GM23338 (cell line): ENCODE measurements at regions not wholly inside any gene's neighbourhood (a gene's known extent, or its start where the extent isn't known, plus 50 kb on each side); places are given as distances from the start of the nearest gene placed in this dataset.

ENCODE experiments used
- ATAC-seq: fragments of 200-7000 bp; cut with Tn5 transposase; 3 replicates; pipeline ENCODE4 v1.9.1; 2020
- DNase-seq: peaks from one replicate; pipeline ENCODE4 v3.0.0-alpha.2; 2015; ENCODE audit warnings: low spot score
- H2AFZ ChIP-seq: fragments of 200-600 bp; sonication (generic); 2 replicates; pipeline ENCODE4 v1.8.0; 2016; ENCODE audit warnings: antibody characterized with exemption, mild to moderate bottlenecking, moderate library complexity
- H3F3A ChIP-seq: fragments of 200-600 bp; sonication (generic); replicated peaks from 2 replicates; pipeline ENCODE4 v1.8.0; 2017; ENCODE audit warnings: antibody characterized with exemption, mixed run types, low read depth
- H3K27ac ChIP-seq: fragments of 200-600 bp; sonication (generic); 2 replicates; pipeline ENCODE4 v1.6.1; 2016; ENCODE audit warnings: low read depth
- H3K27me3 ChIP-seq: fragments of 200-600 bp; sonication (generic); 2 replicates; pipeline ENCODE4 v1.8.0; 2016; ENCODE audit warnings: mild to moderate bottlenecking, mixed run types, moderate library complexity; ENCODE audit not compliant: insufficient read depth
- H3K36me3 ChIP-seq: fragments of 200-600 bp; sonication (generic); 2 replicates; pipeline ENCODE4 v1.8.0; 2016; ENCODE audit warnings: mild to moderate bottlenecking; ENCODE audit not compliant: insufficient read depth
- H3K4me1 ChIP-seq: fragments of 200-600 bp; sonication (generic); 2 replicates; pipeline ENCODE4 v1.8.0; 2016; ENCODE audit warnings: mild to moderate bottlenecking, moderate library complexity; ENCODE audit not compliant: insufficient read depth
- H3K4me2 ChIP-seq: fragments of 200-600 bp; sonication (generic); 2 replicates; pipeline ENCODE4 v1.7.1; 2017; ENCODE audit warnings: mixed run types
- H3K4me3 ChIP-seq: fragments of 200-600 bp; sonication (generic); 2 replicates; pipeline ENCODE4 v1.6.1; 2016; ENCODE audit warnings: mixed run types
- H3K79me2 ChIP-seq: fragments of 200-600 bp; sonication (generic); replicated peaks from 2 replicates; pipeline ENCODE4 v1.8.0; 2017; ENCODE audit warnings: mild to moderate bottlenecking; ENCODE audit not compliant: insufficient read depth
- H3K9me2 ChIP-seq: fragments of 200-600 bp; sonication (generic); 2 replicates; pipeline ENCODE4 v1.8.0; 2017; ENCODE audit not compliant: insufficient read depth
- H4K20me1 ChIP-seq: fragments of 200-600 bp; sonication (generic); replicated peaks from 2 replicates; pipeline ENCODE4 v1.8.0; 2017; ENCODE audit warnings: mild to moderate bottlenecking; ENCODE audit not compliant: insufficient read depth
- H3K27ac Mint-ChIP-seq: 2 replicates; pipeline ENCODE4 v1.8.0; 2020; ENCODE audit warnings: inconsistent platforms, mild to moderate bottlenecking, moderate library complexity, mixed read lengths
- H3K27me3 Mint-ChIP-seq: 3 replicates; pipeline ENCODE4 v1.8.0; 2022; ENCODE audit warnings: low read depth, mild to moderate bottlenecking, moderate library complexity, mixed read lengths, inconsistent platforms; ENCODE audit not compliant: insufficient read depth, poor library complexity
- H3K36me3 Mint-ChIP-seq: 3 replicates; pipeline ENCODE4 v1.8.0; 2021; ENCODE audit warnings: low read depth, mild to moderate bottlenecking, inconsistent platforms, moderate library complexity, mixed read lengths
- H3K4me1 Mint-ChIP-seq: 3 replicates; pipeline ENCODE4 v1.8.0; 2020; ENCODE audit warnings: mild to moderate bottlenecking, inconsistent platforms, mixed read lengths
- H3K4me3 Mint-ChIP-seq: 3 replicates; pipeline ENCODE4 v1.8.0; 2021; ENCODE audit warnings: moderate library complexity, mild to moderate bottlenecking, inconsistent platforms, mixed read lengths
- H3K9me3 Mint-ChIP-seq: 3 replicates; pipeline ENCODE4 v1.8.0; 2020; ENCODE audit warnings: moderate library complexity, mild to moderate bottlenecking, inconsistent platforms, mixed read lengths
- CREB1 ChIP-seq: fragments of 250-450 bp; sonication (Bioruptor Pico); IDR thresholded peaks from 2 replicates; pipeline ENCODE4 v1.5.0; 2020; ENCODE audit warnings: low read depth, mild to moderate bottlenecking, moderate library complexity
- ETS1 ChIP-seq: IDR thresholded peaks from 2 replicates; pipeline ENCODE4 v1.6.1; 2016; ENCODE audit warnings: antibody characterized with exemption
- EZH2 ChIP-seq: fragments of 200-600 bp; sonication (generic); IDR thresholded peaks from one replicate; pipeline ENCODE4 v1.8.0; 2017; ENCODE audit warnings: antibody characterized with exemption, mild to moderate bottlenecking, low read depth; ENCODE audit not compliant: unreplicated experiment
- EZH2phosphoT487 ChIP-seq: fragments of 200-600 bp; sonication (generic); IDR thresholded peaks from one replicate; pipeline ENCODE4 v1.8.1; 2018; ENCODE audit warnings: antibody characterized with exemption; ENCODE audit not compliant: unreplicated experiment
- JUNB ChIP-seq: IDR thresholded peaks from one replicate; pipeline ENCODE4 v1.6.1; 2016; ENCODE audit warnings: antibody characterized with exemption; ENCODE audit not compliant: unreplicated experiment
- NANOG ChIP-seq: IDR thresholded peaks from 2 replicates; pipeline ENCODE4 v1.6.1; 2016; ENCODE audit warnings: antibody characterized with exemption, borderline replicate concordance
- POLR2AphosphoS5 ChIP-seq: IDR thresholded peaks from 2 replicates; pipeline ENCODE4 v1.6.1; 2016; ENCODE audit warnings: antibody characterized with exemption, low read depth
- REST ChIP-seq: IDR thresholded peaks from one replicate; pipeline ENCODE4 v1.6.1; 2018; ENCODE audit warnings: antibody characterized with exemption; ENCODE audit not compliant: unreplicated experiment
- STAT1 ChIP-seq: IDR thresholded peaks from one replicate; pipeline ENCODE4 v1.6.1; 2016; ENCODE audit warnings: antibody characterized with exemption; ENCODE audit not compliant: unreplicated experiment
- ZNF114 ChIP-seq: fragments of 250-450 bp; sonication (Bioruptor Pico); IDR thresholded peaks from 2 replicates; pipeline ENCODE4 v1.5.0; 2020; ENCODE audit warnings: mild to moderate bottlenecking, moderate library complexity
- ZNF462 ChIP-seq: fragments of 250-450 bp; sonication (Bioruptor Pico); IDR thresholded peaks from 2 replicates; pipeline ENCODE4 v1.5.0; 2020; ENCODE audit warnings: mild to moderate bottlenecking, moderate library complexity

DNA sequence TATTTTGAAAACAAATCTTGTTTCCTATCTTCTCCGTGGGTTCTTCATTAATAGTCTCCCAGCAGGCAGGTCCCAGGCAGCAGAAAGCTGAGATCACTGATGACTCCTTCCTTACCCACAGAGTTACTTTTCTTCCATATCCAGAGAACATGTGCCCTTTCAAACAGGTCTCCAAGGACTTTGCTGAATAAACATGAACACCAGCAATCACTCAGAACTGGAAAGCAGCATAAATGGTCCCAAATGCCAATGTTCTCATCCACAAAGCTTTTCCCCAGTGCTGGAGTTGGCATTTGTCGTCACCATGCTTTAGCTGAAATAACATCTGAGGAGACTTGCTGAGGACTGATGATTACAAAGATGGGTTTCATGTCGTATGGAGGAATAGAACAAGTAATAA lies 134.0 kb downstream of the YIPF5 start:
- no peak overlapping the region for H3K4me3 Mint-ChIP-seq
- no peaks in the 10 kb centered on the region for H3K4me1 Mint-ChIP-seq
- DNase-seq (no peak), ATAC-seq (no peak)
- H3F3A ChIP-seq, result no peaks in the 10 kb centered on the region
- H3K4me1 ChIP-seq, result no peaks in the 10 kb centered on the region
- H3K9me2 ChIP-seq, result peaks cover 15% of the 10 kb centered on the region; the same call in 1 of the 2 replicates
- H3K36me3 Mint-ChIP-seq, result no peaks in the 10 kb centered on the region
- no peak overlapping the region for H3K27ac Mint-ChIP-seq
- no peak overlapping the region for H3K4me2 ChIP-seq
- no peak overlapping the region for H2AFZ ChIP-seq
- no peaks in the 10 kb centered on the region for H3K27me3 ChIP-seq
- H3K9me3 Mint-ChIP-seq, result no peaks in the 10 kb centered on the region
- peaks cover 1% of the 10 kb centered on the region for H3K27me3 Mint-ChIP-seq
- no peaks in the 10 kb centered on the region for H3K36me3 ChIP-seq
- H3K4me3 ChIP-seq, result no peak overlapping the region
- no peak for TF ChIP-seq POLR2AphosphoS5
- TF ChIP-seq ZNF114 (CRISPR knock-in tag), result no peak
- no peak for TF ChIP-seq EZH2
- TF ChIP-seq REST, result no peak
- TF ChIP-seq STAT1, result no peak
- H3K79me2 ChIP-seq, result no peaks in the 10 kb centered on the region
- no peak overlapping the region for H3K27ac ChIP-seq
- no peaks in the 10 kb centered on the region for H4K20me1 ChIP-seq

DNA sequence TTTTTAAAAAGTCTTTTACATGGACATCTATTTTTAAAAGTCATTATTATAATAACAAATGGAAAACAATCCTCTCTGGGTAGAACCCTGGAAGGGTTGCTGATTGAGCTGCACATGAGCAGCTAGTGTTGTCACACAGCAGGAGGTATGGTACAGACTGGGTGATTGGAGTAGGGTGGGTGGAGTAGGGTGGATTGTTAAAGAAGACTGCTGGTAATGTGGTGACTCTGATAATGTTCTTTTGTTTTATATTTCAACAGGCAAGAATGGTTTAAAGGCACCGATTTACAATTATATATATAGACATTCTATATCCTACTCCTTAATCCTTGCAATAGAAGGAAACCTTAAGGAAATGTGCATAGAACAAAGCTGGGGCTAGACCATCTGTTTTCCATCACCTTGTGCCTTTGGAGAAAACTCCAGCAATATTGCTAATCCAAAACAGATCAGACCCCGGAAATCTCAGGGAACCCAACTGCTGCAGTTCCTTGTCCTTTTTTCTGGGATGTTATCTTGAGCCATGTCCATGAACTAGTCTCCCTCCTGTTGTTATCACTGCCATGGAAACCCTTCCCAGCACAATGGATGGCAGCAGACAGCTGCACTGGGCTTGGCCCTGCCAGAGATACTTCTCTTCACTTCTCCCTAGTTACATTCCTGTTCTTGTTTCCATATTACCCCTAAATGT lies 129.7 kb downstream of the YIPF5 start:
- Histone ChIP-seq H3K27ac (no peak overlapping the region), H4K20me1 (no peaks in the 10 kb centered on the region), H3K79me2 (no peaks in the 10 kb centered on the region), H3F3A (no peaks in the 10 kb centered on the region), H3K4me1 (no peaks in the 10 kb centered on the region), H2AFZ (no peak overlapping the region), H3K4me3 (no peak overlapping the region), H3K9me2 (peaks cover 13% of the 10 kb centered on the region), H3K36me3 (no peaks in the 10 kb centered on the region), H3K4me2 (no peak overlapping the region), H3K27me3 (no peaks in the 10 kb centered on the region)
- no peak for ATAC-seq
- no peak for DNase-seq
- Mint-ChIP-seq H3K36me3 (no peaks in the 10 kb centered on the region; the same call in 2 of the 3 replicates), H3K27me3 (peaks cover 5% of the 10 kb centered on the region), H3K9me3 (no peaks in the 10 kb centered on the region), H3K4me1 (no peaks in the 10 kb centered on the region), H3K4me3 (no peak overlapping the region), H3K27ac (no peak overlapping the region)
- TF ChIP-seq ZNF114 (CRISPR knock-in tag), result no peak
- no peak for TF ChIP-seq ZNF462
- no peak for TF ChIP-seq EZH2
- no peak for TF ChIP-seq CREB1 (CRISPR knock-in tag)
- no peak for TF ChIP-seq JUNB
- no peak for TF ChIP-seq ETS1
- TF ChIP-seq EZH2phosphoT487, result no peak
- no peak for TF ChIP-seq POLR2AphosphoS5
- TF ChIP-seq NANOG, result no peak
